SK-N-SH (cell line): ENCODE measurements at regions not wholly inside any gene's neighbourhood (a gene's known extent, or its start where the extent isn't known, plus 50 kb on each side); places are given as distances from the start of the nearest gene placed in this dataset.

Source experiments
- CTCF ChIA-PET: fragments of 300-600, 350-600 bp; formaldehyde crosslinking; extraction: SDS; loops from one replicate; lab custom pipeline; 2021; lab: Yijun Ruan, JAX
- POLR2A ChIA-PET: fragments of 350-600 bp; sonication (Branson Sonifier 250); formaldehyde crosslinking; extraction: SDS; loops from one replicate; lab custom pipeline; 2020; ENCODE audit warnings: antibody characterized with exemption, inconsistent platforms; lab: Yijun Ruan, JAX
- DNase-seq: peaks from one replicate; pipeline ENCODE4 v3.0.0; 2012
- H2AFZ ChIP-seq: fragments of 200-600 bp; sonication (generic); 2 replicates; pipeline ENCODE4 v1.8.1; 2016; ENCODE audit warnings: antibody characterized with exemption, mild to moderate bottlenecking, low read depth
- H3F3A ChIP-seq: fragments of 200-600 bp; sonication (generic); replicated peaks from 2 replicates; pipeline ENCODE3; 2016; ENCODE audit warnings: antibody characterized with exemption, mild to moderate bottlenecking; ENCODE audit not compliant: insufficient read depth
- H3K27ac ChIP-seq, 2 experiments: fragments of 200-500 bp in 1 of 2; fragments of 200-600 bp in 1 of 2; sonication (Bioruptor generic) in 1 of 2; sonication (generic), shearing (Covaris generic) in 1 of 2; 2 replicates each; pipeline versions ENCODE4 v1.5.1 to v1.6.1; 2014 to 2016; ENCODE audit warnings: low read depth in 2 of 2, inconsistent platforms in 1 of 2, low read length in 1 of 2, mild to moderate bottlenecking in 1 of 2, mixed read lengths in 1 of 2
- H3K27me3 ChIP-seq: fragments of 200-600 bp; sonication (generic), shearing (Covaris generic); 2 replicates; pipeline ENCODE4 v1.6.1; 2016; ENCODE audit warnings: mixed run types; ENCODE audit not compliant: insufficient read depth
- H3K36me3 ChIP-seq, 2 experiments: fragments of 200-500 bp in 1 of 2; fragments of 200-600 bp in 1 of 2; sonication (Bioruptor generic) in 1 of 2; sonication (generic) in 1 of 2; replicated peaks in 1 of 2; 2 replicates each; pipeline versions ENCODE3 to v1.5.1; 2014 to 2016; ENCODE audit warnings: low read length in 1 of 2, mild to moderate bottlenecking in 1 of 2; ENCODE audit not compliant: insufficient read depth in 2 of 2, control insufficient read depth in 1 of 2
- H3K4me1 ChIP-seq, 2 experiments: fragments of 200-500 bp in 1 of 2; fragments of 200-600 bp in 1 of 2; sonication (Bioruptor generic) in 1 of 2; sonication (generic), shearing (Covaris generic) in 1 of 2; 2 replicates each; pipeline versions ENCODE4 v1.5.1 to v1.6.1; 2014 to 2016; ENCODE audit warnings: low read depth in 1 of 2, low read length in 1 of 2, mixed run types in 1 of 2; ENCODE audit not compliant: insufficient read depth in 2 of 2, control insufficient read depth in 1 of 2
- H3K4me2 ChIP-seq: fragments of 200-600 bp; sonication (generic), shearing (Covaris generic); 2 replicates; pipeline ENCODE4 v1.6.1; 2017; ENCODE audit warnings: mixed run types
- H3K4me3 ChIP-seq, 2 experiments: fragments of 200-500 bp in 1 of 2; fragments of 200-600 bp in 1 of 2; sonication (Bioruptor generic) in 1 of 2; sonication (generic), shearing (Covaris generic) in 1 of 2; 2 replicates each; pipeline versions ENCODE4 v1.5.1 to v1.8.1; 2014 to 2016; ENCODE audit warnings: low read depth in 2 of 2, inconsistent platforms in 1 of 2, low read length in 1 of 2, mild to moderate bottlenecking in 1 of 2, mixed read lengths in 1 of 2, moderate library complexity in 1 of 2
- H3K79me2 ChIP-seq: fragments of 200-600 bp; sonication (generic); 2 replicates; pipeline ENCODE4 v1.8.1; 2017; ENCODE audit warnings: mild to moderate bottlenecking; ENCODE audit not compliant: insufficient read depth
- H3K9ac ChIP-seq: fragments of 200-600 bp; sonication (generic); 2 replicates; pipeline ENCODE4 v1.6.1; 2017; ENCODE audit warnings: mixed run types
- H3K9me2 ChIP-seq: fragments of 200-600 bp; sonication (generic); 2 replicates; pipeline ENCODE4 v1.6.1; 2017; ENCODE audit warnings: mixed run types
- H3K9me3 ChIP-seq: fragments of 200-600 bp; sonication (generic); 2 replicates; pipeline ENCODE4 v1.6.1; 2017; ENCODE audit warnings: mixed run types, mild to moderate bottlenecking, moderate library complexity
- H4K20me1 ChIP-seq: fragments of 200-600 bp; sonication (generic); 2 replicates; pipeline ENCODE4 v1.6.1; 2017; ENCODE audit warnings: mild to moderate bottlenecking, mixed run types; ENCODE audit not compliant: insufficient read depth
- CHD2 ChIP-seq: fragments of 150-350 bp; IDR thresholded peaks from 2 replicates; pipeline ENCODE4 v1.6.1; 2018; ENCODE audit warnings: low read length; ENCODE audit not compliant: partially characterized antibody
- CTCF ChIP-seq: fragments of 200-600 bp; sonication (generic); IDR thresholded peaks from 2 replicates; pipeline ENCODE4 v1.6.1; 2017; ENCODE audit warnings: antibody characterized with exemption, mild to moderate bottlenecking, moderate library complexity
- EP300 ChIP-seq, 2 experiments: IDR thresholded peaks; 2 replicates each; pipeline versions ENCODE4 v1.4.0 to v1.6.1; 2012; ENCODE audit warnings: borderline replicate concordance in 1 of 2, low read depth in 1 of 2, low read length in 1 of 2
- FOSL2 ChIP-seq: IDR thresholded peaks from 2 replicates; pipeline ENCODE4 v1.4.0; 2012; ENCODE audit warnings: low read depth, mild to moderate bottlenecking, moderate library complexity, borderline replicate concordance
- NFIC ChIP-seq: IDR thresholded peaks from 2 replicates; pipeline ENCODE4 v1.4.0; 2012; ENCODE audit warnings: borderline replicate concordance
- POLR2AphosphoS5 ChIP-seq: IDR thresholded peaks from 2 replicates; pipeline ENCODE4 v1.6.1; 2012; ENCODE audit warnings: low read depth, low read length
- RCOR1 ChIP-seq: fragments of 150-350 bp; IDR thresholded peaks from 2 replicates; pipeline ENCODE4 v1.6.1; 2017; ENCODE audit warnings: antibody characterized with exemption, low read length
- REST ChIP-seq: IDR thresholded peaks from 2 replicates; pipeline ENCODE4 v1.6.1; 2012; ENCODE audit warnings: mild to moderate bottlenecking, low read depth, low read length, moderate library complexity
- SIN3A ChIP-seq: IDR thresholded peaks from 2 replicates; pipeline ENCODE4 v1.6.1; 2012; ENCODE audit warnings: low read depth, mild to moderate bottlenecking, low read length, moderate library complexity, borderline replicate concordance
- SMC3 ChIP-seq: IDR thresholded peaks from 2 replicates; pipeline ENCODE4 v1.6.1; 2012; ENCODE audit warnings: low read depth, low read length, improper control_type of control experiment
- TCF12 ChIP-seq: IDR thresholded peaks from 2 replicates; pipeline ENCODE4 v1.4.0; 2012
- TEAD4 ChIP-seq: IDR thresholded peaks from 2 replicates; pipeline ENCODE4 v1.4.0; 2012; ENCODE audit warnings: mild to moderate bottlenecking, borderline replicate concordance; ENCODE audit not compliant: insufficient read depth
- USF1 ChIP-seq: IDR thresholded peaks from 2 replicates; pipeline ENCODE4 v1.4.0; 2012; ENCODE audit warnings: low read depth, borderline replicate concordance
- YY1 ChIP-seq: IDR thresholded peaks from 2 replicates; pipeline ENCODE4 v1.4.0; 2012; ENCODE audit warnings: low read depth, mild to moderate bottlenecking
- ZBTB33 ChIP-seq: IDR thresholded peaks from 2 replicates; pipeline ENCODE4 v1.4.0; 2012; ENCODE audit warnings: low read depth, borderline replicate concordance
- WGBS: methylation state at CpG from one replicate; pipeline ENCODE4 v1.1.6; 2017; ENCODE audit warnings: low lambda C conversion rate; 5-methylcytosine and 5-hydroxymethylcytosine counted together

GRCh38 chr2:103484906-103485305 lies 723.1 kb downstream of the TMEM182 start:
- Histone ChIP-seq H3K27me3 (no peaks in the 10 kb centered on the region), H3K4me2 (no peak overlapping the region), H4K20me1 (no peaks in the 10 kb centered on the region), H3K36me3 (no peaks in the 10 kb centered on the region), H3K9me2 (no peaks in the 10 kb centered on the region), H3K4me3 (no peak overlapping the region), H2AFZ (no peak overlapping the region), H3K9ac (no peak overlapping the region), H3F3A (no peaks in the 10 kb centered on the region), H3K27ac (no peak overlapping the region), H3K4me1 (no peaks in the 10 kb centered on the region), H3K79me2 (no peaks in the 10 kb centered on the region), H3K9me3 (no peaks in the 10 kb centered on the region)
- ChIA-PET CTCF (no interaction called here), POLR2A (no interaction called here)
- TF ChIP-seq EP300 (IDR thresholded peaks at IDR 0.05; ENCODE audit: borderline replicate concordance in 1 of 2, low read depth in 1 of 2, low read length in 1 of 2) = no peak
- no peak for TF ChIP-seq SIN3A
- TF ChIP-seq FOSL2 = no peak
- no peak for TF ChIP-seq TEAD4
- no peak for TF ChIP-seq POLR2AphosphoS5
- TF ChIP-seq RCOR1 = no peak
- TF ChIP-seq USF1 = no peak
- TF ChIP-seq CHD2 = no peak
- no peak for TF ChIP-seq YY1
- TF ChIP-seq REST = no peak
- no peak for TF ChIP-seq TCF12
- TF ChIP-seq NFIC = no peak
- TF ChIP-seq CTCF = no peak
- TF ChIP-seq SMC3 = no peak
- TF ChIP-seq ZBTB33 = no peak
- 0% methylated on average over 1 of the region's 1 CpG for WGBS
- no peak for DNase-seq
